ENCODE measurements at regions not wholly inside any gene's neighbourhood (a gene's known extent, or its start where the extent isn't known, plus 50 kb on each side); places are given as distances from the start of the nearest gene placed in this dataset.

DNA sequence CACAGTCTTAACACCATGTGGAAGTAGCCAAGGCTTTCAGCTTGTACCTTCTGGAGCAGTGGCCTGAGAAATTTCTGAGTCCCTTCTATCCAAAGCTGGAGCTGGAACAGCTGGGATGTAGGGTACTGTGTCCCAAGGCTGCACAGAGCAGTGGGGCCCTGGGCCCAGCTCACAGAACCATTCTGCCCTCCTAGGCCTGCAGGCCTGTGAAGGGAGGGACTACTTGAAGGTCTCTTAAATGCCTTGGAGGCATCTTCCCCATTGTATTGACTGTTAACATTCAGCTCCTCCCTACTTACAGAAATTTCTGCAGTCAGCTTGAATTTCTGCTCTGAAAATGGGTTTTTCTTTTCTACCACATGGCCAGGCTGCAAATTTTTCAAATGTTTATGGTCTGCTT is 156.5 kb upstream of the MANEA start:
- Histone ChIP-seq H3K9me3 (ENCODE audit: low read length) (no peaks in the 10 kb centered on the region), H3K9me2 (ENCODE audit: low read depth, low read length) (no peaks in the 10 kb centered on the region; the same call in 1 of the 2 replicates), H3K27ac (ENCODE audit: low read depth, low read length, poor library complexity, severe bottlenecking) (no peak overlapping the region), H4K20me1 (ENCODE audit: insufficient read depth, low read length) (no peaks in the 10 kb centered on the region), H2AFZ (ENCODE audit: low read length) (no peak overlapping the region), H3K4me1 (ENCODE audit: insufficient read depth, low read length, severe bottlenecking) (no peaks in the 10 kb centered on the region), H3K4me2 (ENCODE audit: low read length) (no peak overlapping the region), H3F3A (ENCODE audit: insufficient read depth, low read length) (no peaks in the 10 kb centered on the region), H3K79me2 (ENCODE audit: insufficient read depth, low read length) (no peaks in the 10 kb centered on the region), H3K27me3 (ENCODE audit: insufficient read depth, low read length) (no peaks in the 10 kb centered on the region), H3K4me3 (ENCODE audit: low read depth, low read length, poor library complexity, severe bottlenecking) (no peak overlapping the region), H3K36me3 (ENCODE audit: insufficient read depth, low read length) (no peaks in the 10 kb centered on the region), H3K9ac (ENCODE audit: low read length) (no peak overlapping the region)
- no peak for TF ChIP-seq EZH2 (IDR thresholded peaks at IDR 0.05; ENCODE audit: borderline replicate concordance, low read length)
- TF ChIP-seq, protein P1, sequence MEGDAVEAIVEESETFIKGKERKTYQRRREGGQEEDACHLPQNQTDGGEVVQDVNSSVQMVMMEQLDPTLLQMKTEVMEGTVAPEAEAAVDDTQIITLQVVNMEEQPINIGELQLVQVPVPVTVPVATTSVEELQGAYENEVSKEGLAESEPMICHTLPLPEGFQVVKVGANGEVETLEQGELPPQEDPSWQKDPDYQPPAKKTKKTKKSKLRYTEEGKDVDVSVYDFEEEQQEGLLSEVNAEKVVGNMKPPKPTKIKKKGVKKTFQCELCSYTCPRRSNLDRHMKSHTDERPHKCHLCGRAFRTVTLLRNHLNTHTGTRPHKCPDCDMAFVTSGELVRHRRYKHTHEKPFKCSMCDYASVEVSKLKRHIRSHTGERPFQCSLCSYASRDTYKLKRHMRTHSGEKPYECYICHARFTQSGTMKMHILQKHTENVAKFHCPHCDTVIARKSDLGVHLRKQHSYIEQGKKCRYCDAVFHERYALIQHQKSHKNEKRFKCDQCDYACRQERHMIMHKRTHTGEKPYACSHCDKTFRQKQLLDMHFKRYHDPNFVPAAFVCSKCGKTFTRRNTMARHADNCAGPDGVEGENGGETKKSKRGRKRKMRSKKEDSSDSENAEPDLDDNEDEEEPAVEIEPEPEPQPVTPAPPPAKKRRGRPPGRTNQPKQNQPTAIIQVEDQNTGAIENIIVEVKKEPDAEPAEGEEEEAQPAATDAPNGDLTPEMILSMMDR (IDR thresholded peaks at IDR 0.05; ENCODE audit: low read length): no peak

DNA sequence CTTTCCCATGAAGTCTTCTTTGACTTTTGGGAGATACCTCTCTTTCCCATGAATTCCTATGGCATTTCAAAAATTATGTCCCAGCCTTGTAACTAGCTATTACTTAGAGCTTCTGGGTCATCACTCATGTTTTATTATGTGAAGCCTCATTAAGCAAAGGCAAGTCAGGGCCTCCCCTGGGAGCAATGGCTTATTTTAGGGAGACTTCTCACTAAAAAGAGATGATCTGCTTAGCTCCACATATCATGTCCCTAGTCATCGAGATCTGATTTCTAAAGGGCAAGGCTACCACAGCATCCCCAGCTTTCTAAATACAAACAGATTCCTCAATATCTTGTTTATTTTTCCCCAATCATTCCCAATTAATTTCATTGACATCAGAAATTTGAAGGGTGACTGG is 154.0 kb upstream of the MANEA start:
- Histone ChIP-seq H3K9me3 (ENCODE audit: low read length) (no peaks in the 10 kb centered on the region), H3F3A (ENCODE audit: insufficient read depth, low read length) (no peaks in the 10 kb centered on the region), H2AFZ (ENCODE audit: low read length) (no peak overlapping the region), H3K4me2 (ENCODE audit: low read length) (no peak overlapping the region), H3K9me2 (ENCODE audit: low read depth, low read length) (no peaks in the 10 kb centered on the region), H3K27me3 (ENCODE audit: insufficient read depth, low read length) (no peaks in the 10 kb centered on the region), H3K79me2 (ENCODE audit: insufficient read depth, low read length) (no peaks in the 10 kb centered on the region), H3K9ac (ENCODE audit: low read length) (no peak overlapping the region), H4K20me1 (ENCODE audit: insufficient read depth, low read length) (no peaks in the 10 kb centered on the region), H3K4me3 (ENCODE audit: low read depth, low read length, poor library complexity, severe bottlenecking) (no peak overlapping the region), H3K27ac (ENCODE audit: low read depth, low read length, poor library complexity, severe bottlenecking) (no peak overlapping the region), H3K36me3 (ENCODE audit: insufficient read depth, low read length) (no peaks in the 10 kb centered on the region), H3K4me1 (ENCODE audit: insufficient read depth, low read length, severe bottlenecking) (no peaks in the 10 kb centered on the region)
- TF ChIP-seq EZH2 (IDR thresholded peaks at IDR 0.05; ENCODE audit: borderline replicate concordance, low read length): no peak
- TF ChIP-seq, protein P1 (IDR thresholded peaks at IDR 0.05; ENCODE audit: low read length): no peak

DNA sequence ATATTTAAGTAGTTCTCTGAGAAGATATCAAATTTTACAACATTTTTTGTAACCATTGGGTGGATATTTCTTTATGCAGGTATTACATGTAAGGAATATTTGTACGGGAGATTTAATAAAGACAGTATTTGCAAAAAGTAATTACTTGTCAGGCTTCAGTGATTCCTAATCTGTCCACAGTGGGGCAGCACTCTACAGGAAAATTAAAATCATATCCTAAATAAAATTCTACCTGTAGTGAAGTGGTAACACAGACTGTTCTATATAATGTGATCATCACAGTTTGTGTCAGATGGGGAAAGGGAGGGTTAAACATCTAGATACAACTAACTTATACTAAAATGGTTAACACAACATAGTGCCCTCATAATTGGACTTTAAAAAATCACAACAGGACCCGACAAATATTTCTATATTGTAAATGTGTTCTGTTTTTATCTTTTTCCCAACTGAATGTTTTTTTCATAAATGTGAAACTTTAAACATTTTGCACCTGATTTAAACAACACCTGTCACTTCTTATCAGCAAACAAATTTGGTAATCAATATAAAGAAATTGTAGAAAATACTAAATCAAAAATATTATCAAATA is 145.6 kb upstream of the MANEA start:
- Histone ChIP-seq H3K27me3 (ENCODE audit: insufficient read depth, low read length) (no peaks in the 10 kb centered on the region), H3K27ac (ENCODE audit: low read depth, low read length, poor library complexity, severe bottlenecking) (no peak overlapping the region), H3K4me3 (ENCODE audit: low read depth, low read length, poor library complexity, severe bottlenecking) (no peak overlapping the region), H3F3A (ENCODE audit: insufficient read depth, low read length) (no peaks in the 10 kb centered on the region), H3K36me3 (ENCODE audit: insufficient read depth, low read length) (no peaks in the 10 kb centered on the region), H3K9ac (ENCODE audit: low read length) (no peak overlapping the region), H3K4me2 (ENCODE audit: low read length) (no peak overlapping the region), H3K9me2 (ENCODE audit: low read depth, low read length) (no peaks in the 10 kb centered on the region), H4K20me1 (ENCODE audit: insufficient read depth, low read length) (no peaks in the 10 kb centered on the region), H3K9me3 (ENCODE audit: low read length) (no peaks in the 10 kb centered on the region), H2AFZ (ENCODE audit: low read length) (no peak overlapping the region), H3K4me1 (ENCODE audit: insufficient read depth, low read length, severe bottlenecking) (no peaks in the 10 kb centered on the region), H3K79me2 (ENCODE audit: insufficient read depth, low read length) (no peaks in the 10 kb centered on the region)
- TF ChIP-seq, protein P1 (IDR thresholded peaks at IDR 0.05; ENCODE audit: low read length): peak; percentile 76
- no peak for TF ChIP-seq EZH2 (IDR thresholded peaks at IDR 0.05; ENCODE audit: borderline replicate concordance, low read length)
